NCI-H460 (cell line): ENCODE measurements at regions not wholly inside any gene's neighbourhood (a gene's known extent, or its start where the extent isn't known, plus 50 kb on each side); places are given as distances from the start of the nearest gene placed in this dataset.
"Not testable (repeated sequence)": the region's sequence is repeated elsewhere in the genome, so short reads cannot be mapped to it uniquely, and the experiment has no call there.

Source experiments
- DNase-seq: peaks from one replicate; pipeline ENCODE4 v3.0.0-alpha.2; 2016; ENCODE audit warnings: low read depth; ENCODE audit errors: extremely low read depth

GRCh38 chr2:176423819-176424218, 154.6 kb downstream of the MTX2 start:
- DNase-seq: no peak

- DNase-seq: no peak
Observed at GRCh38 chr2:176424746-176425145, 155.5 kb downstream of the MTX2 start.

DNA sequence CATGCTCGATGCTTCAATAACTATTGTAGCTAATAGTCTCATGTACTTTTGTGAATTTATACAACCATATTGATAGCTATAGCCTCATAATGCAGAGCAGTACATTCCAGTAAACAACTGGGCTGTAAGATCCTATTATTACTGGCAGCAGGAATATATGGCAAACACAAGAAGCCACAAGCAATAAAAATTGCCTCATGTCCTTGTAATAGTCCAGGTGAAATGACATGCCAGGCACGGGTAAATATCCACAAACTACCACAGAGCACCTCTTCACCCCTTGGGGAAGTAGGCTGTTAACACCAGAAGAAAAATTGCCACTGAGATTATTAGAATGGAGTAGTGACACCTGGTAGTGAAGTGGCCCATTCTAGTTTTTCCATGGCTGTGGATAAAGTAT, 158.3 kb downstream of the MTX2 start:
- DNase-seq: no peak

- DNase-seq: not testable (repeated sequence)
Observed at GRCh38 chr2:176428944-176429469, 159.8 kb downstream of the MTX2 start.

GRCh38 chr2:176432434-176432833, 163.2 kb downstream of the MTX2 start:
- DNase-seq: no peak

DNA sequence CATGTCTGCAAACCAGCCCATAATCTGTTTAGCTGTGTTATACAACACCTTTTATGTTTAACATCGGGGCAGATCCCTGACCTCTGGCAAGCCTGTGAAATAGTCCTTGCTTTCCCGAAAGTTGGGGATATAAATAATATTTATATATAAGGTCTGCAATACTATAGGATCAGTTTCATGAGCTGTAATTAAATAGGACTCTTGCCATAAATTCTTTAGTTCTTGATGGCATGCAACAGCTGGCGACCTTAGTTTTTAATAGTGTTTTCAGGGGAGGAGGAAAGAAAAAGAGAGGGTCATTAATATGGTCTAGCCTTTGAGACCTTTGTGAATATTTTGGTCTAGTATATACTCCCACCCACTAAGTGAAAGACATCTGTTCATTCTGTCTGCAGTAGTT, 166.5 kb downstream of the MTX2 start:
- no peak for DNase-seq

DNA sequence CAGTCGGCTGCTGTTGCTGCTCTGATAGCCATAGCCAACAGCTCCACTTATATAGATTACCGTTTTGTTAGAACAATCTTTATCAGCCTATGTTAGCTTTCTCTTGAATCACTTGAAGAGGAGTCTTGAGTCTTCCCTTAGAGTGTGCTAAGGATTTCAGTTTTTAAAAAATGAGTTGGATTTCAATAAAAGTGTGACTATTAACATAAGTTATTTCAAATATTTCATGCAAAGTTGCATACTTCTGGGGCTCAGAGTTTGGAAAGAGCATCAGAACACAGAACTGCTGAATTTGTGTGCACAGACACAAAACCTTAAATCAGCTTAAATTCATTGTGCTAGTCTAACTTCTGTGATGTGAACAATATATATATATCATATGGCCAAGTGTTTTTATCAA, 174.7 kb downstream of the MTX2 start:
- DNase-seq: no peak

DNA sequence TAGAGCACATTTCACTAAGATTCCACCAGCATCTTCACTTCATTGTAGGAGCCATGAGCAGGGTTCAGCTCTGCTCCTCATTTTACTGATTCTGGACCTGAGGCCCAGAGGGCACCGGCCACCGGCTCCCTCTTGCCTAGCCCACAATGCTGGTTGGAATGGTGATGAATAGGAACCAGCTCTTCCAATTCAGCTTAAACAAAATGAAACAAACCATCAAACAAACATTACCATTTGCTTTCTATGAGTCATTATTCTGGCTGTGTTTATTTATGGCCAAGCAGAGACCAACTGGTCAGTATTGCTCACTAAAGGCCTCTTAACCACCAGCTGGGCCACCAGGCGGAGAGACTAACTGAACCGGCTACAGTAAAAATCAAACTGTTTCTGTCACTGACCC, 176.7 kb downstream of the MTX2 start:
- no peak for DNase-seq

DNA sequence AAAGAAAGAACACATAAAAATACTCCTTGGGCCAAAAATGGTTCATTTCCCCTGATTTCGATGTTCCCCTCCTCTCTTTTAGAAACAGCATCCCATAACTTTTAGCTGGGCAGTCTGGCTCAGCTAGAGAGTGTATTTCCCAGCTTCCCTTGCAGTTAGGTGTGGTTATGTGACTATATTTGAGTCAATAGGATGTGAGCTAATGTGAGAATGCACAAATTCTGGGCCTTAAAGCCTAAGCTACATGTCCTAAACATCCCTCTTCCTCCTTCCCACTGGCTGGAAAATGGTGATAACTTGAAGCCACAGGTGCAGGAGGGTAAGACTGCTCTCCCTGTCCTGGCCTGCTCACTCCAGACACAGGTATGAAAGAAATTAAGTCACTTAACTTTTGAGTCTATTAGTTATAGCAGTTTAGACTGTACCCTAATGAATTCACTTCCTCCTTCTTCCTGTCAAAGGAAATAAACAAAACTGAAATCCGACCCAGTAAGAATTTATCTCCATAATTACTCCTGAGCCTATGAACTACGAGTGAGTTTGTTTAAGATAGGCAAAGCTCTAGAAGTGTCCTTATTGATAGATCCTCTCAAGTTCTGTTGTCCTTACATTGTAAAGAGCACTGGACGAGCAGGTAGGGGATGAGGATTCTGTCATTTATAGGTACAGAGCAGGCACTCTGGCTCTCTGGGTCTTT, 177.6 kb downstream of the MTX2 start:
- no peak for DNase-seq

DNA sequence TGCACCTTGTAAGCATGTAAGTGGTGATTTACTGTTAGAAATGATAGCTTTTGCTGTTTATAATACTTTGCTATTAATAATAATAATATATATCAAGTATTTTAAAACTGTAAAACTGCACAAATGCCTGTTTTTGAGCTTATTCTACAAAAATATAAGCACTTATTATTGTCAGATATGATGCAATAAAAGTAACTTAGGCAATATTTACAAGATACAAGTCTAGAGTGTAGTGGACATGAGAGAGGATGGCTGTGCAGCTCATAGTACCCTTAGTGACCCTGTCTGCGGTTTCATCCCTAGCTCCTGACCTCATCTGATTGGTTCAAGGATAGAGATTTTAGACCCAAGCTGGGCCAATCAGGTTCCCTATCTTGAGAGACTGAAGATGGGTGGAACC, 178.4 kb downstream of the MTX2 start:
- no peak for DNase-seq

DNA sequence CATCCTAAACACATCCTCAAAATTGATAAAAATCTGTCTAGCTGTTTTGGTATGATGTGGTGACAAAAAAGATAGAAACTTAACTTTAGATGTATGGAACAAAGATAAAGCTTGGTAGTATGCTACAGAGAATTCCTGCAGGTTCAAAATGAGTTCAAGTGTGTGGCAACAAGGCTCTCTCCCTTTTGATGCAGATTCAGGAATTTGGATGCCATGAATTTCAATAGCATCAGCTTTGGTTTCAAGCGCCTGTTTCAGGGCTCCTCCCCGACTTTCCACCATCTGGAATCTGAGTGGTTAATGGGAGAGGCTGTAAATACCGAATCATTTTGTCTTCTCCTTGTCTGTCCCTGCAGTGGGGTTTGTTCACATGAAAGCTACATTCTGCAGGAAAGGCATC, 180.6 kb downstream of the MTX2 start:
- DNase-seq: no peak

DNA sequence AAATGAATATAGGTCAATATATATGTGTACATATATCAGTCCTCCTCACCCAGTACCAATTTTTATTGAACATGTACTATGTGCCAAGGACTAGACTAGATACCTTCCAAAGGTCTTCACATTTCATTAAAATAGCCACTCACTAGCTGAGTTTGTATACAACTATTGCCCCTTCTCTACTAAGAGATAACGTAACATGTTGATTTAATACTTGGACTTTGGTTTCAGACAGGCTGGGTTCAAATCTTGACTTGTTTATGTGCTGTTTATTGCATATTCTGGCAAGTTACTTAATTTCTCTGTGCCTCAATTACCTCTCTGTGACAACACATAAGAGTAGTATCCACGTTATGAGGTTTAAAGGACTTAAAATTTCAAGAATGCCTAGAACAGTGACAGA, 184.5 kb downstream of the MTX2 start:
- DNase-seq: no peak

GRCh38 chr2:176454893-176455815, 185.9 kb downstream of the MTX2 start:
- DNase-seq: peak; percentile 53

DNA sequence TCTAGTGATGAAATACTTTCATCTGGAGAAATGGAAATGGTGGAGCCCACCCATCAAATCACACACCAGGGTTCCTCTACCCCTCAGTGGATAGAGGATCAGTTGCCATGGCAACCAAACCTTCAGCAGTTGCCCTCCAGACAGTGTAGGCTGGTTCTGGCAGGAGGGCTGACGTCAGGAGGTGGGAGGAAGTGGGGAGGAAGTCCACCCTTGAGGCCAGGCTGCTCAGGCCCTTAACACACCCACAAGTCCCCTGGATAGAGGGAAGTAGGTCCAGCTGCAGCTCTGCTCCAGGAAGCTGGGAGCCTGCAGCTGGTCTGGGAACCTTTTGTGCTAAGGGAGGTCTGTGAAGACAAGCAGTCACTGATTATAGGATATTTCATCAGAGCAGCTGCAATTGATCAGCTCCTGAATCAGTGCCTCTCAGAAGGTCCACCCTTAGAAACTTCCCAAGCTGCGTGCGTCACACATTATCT, 186.6 kb downstream of the MTX2 start:
- no peak for DNase-seq

DNA sequence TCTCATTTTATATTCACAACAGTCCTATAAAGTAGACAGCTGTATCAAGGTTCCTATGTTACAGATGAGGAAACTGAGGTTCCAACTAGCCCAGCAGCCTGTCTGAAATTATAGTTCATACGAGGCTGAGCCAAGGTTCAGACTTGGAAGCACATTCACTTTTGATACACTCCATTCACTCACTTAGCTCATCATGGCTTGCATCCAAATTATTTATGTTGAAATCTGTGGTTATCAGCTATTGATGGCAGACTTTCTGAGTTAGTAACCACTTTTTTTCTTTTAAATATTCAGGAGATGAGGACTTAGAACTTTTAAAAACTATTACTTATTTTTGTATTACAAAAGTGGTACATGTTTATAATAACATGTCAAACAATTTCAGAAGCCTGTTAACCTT, 188.2 kb downstream of the MTX2 start:
- no peak for DNase-seq

DNA sequence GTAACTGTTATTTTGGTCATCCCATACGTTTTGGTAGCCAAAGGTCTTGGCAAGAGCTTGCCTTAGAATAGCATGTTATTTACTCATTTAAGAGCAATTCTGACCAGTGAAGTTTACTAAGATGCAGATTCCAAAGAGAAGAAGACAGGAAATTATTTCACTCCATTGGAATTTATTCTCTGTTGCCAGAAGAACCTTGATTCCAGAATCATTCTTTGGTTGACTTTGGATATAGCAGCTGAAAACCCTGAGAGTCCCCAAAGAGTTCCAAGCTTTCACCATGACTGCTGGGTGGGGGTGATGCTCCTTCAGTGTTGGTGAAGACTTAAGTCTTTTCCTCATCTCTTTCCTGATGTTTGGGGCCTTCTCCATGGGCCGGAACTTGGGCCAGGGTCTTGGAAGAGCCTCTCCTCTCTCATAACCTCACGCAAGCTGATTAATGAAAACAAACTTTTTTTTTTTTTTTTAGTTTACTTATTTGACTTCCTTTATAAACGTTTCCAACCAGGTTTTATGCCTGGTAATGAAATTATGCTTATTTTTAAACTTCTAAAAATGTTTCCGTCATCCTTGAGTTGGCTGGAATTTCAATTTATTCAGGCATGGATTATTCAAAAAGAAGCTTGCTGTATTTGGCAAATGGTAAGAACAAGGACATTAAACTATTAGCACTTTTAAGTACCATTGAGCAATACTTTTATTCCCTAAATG, 192.0 kb downstream of the MTX2 start:
- DNase-seq: no peak

DNA sequence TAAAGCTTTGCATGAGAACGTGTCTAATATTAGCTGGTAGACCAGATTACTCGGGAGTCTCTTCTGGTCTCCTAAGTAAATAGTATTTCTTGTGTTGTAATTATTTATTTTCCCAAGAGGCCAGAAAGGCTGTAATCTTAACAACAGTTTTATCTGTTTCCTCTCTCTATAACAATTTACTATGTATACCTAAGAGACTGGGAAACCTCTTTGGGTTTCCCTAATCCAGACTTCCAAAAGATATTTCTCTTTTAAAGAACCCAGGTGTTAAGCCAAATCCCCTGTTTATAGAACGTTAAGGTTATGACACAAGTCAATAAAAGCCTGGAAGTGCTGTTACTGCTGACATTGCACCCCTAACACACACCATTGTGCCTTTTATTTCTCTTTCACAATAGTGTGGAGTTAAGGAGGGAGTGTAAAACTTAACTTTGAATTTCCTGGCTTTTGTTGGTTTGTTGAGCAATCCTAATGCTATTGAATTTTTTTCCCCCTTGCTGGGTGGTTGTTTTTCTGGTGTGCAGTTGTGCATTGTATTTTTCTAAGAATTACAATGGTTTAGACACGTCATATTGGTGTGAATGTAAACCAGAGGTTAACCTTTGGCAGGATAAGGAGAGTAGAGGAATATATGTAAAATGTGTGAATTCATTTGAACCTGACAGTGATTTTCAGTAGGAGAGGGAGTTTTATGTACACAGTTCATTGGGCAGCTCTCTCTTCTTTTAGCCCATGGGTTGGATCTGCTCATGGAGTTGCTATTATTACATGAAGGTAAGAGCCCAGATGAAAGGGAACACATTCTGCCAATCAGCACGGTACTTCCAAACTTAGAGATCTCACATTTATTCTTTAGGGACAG, 192.8 kb downstream of the MTX2 start:
- no peak for DNase-seq

DNA sequence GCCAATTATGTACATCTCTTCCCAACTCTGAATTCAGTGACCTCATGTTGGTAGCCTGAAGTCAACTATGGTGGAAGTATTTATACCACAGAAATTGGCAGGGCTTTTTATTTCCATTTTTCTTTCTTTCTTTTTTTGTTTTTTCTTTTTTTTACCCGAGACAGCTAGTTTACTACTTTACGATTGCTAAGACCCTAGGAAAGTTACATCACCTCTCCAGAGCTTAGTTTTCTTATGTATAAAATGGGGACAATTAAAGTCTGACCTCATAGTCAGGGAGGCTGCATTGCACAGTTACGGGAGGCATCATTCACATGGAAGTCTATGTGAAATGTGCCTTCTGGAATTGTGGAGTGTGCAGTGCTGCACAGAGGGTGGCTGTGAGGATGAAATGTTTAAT, 194.3 kb downstream of the MTX2 start:
- no peak for DNase-seq

GRCh38 chr2:176464886-176465564, 195.8 kb downstream of the MTX2 start:
- DNase-seq: no peak
